ENCODE measurements at regions not wholly inside any gene's neighbourhood (a gene's known extent, or its start where the extent isn't known, plus 50 kb on each side); places are given as distances from the start of the nearest gene placed in this dataset.
"Not testable (repeated sequence)": the region's sequence is repeated elsewhere in the genome, so short reads cannot be mapped to it uniquely, and the experiment has no call there.

DNA sequence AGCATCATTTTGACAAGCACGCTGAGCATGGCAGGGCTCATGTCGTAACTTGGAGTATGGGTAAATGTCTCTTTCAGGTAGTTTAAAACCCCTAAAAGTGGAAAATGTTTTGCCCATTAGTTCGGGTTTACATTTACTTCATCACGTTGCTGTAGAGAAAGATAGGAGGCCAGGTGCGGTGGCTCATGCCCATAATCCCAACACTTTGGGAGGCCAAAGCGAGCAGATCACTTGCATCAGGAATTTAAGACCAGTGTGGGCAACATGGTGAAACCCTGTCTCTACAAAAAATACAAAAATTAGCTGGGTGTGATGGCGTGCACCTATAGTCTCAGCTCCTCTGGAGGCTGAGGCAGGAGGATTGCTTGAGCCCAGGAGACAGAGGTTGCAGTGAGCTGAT, 289.6 kb downstream of the GOLGA6L6 start:
- TF ChIP-seq CTCF, POLR2A (IDR thresholded peaks at IDR 0.05): not testable (repeated sequence)
